ENCODE measurements at regions not wholly inside any gene's neighbourhood (a gene's known extent, or its start where the extent isn't known, plus 50 kb on each side); places are given as distances from the start of the nearest gene placed in this dataset.
"Not testable (repeated sequence)": the region's sequence is repeated elsewhere in the genome, so short reads cannot be mapped to it uniquely, and the experiment has no call there.

DNA sequence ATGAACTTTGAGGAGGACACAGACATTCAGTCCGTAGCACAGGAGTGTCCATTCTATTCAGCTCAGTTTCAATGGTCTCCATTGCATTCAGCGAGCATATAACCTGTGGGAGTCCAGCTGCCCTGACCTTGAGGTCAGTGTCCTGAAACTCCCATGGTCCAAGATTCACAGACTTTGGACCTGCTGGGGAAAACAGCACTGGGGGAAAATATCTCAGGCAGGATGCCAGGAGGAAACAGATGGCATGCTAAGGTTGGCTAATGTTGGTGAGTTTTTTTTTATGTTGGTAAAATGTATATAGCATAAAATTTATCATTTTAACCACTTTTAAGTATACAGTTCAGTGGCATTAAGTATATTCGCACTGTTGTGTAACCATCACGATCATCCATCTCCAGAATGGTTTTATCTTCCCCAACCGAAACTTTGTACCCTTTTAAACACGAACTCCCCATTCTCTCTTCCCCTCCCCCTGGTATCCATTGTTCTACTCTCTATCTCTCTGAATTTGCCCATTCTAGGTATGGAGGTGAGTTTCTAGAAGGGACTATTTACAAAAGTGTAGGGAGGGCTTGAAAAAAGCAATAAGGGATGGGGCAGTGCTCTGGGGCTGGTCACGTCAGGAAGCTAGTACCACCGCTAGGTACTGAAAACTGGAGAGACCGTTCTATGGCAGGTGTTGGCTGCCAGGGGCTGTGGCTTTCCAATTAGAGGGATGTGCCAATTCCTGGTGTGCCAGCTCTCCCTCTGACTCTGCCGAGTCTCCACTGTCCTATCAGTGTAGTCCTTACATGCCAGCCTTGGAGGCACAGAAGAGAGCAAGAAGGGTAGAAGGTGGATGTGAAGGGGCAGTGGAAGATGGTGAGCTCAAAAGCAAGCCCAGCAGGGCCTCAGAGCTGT, 85.3 kb downstream of the FOXD2 start:
- DNase-seq (ENCODE audit: low spot score): no peak

DNA sequence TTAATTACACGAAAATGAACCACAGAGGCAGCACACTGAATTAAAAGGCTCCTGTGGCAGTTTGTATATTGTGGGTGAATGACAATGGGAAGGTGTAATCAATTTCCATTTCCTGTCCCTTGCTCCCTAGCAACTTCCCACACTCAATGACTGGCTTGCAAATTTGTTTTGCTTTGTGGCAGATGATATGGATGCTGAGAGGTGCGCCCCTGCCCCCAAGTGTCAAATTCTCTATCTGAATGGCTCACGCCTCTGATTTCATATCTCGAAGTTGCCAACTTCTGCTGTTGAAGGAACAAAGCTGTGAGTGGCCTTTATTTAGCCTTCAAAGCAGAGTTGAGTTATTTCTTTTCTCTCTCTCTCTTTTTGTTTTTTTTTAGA, 86.0 kb downstream of the FOXD2 start:
- no peak for DNase-seq (ENCODE audit: low spot score)

DNA sequence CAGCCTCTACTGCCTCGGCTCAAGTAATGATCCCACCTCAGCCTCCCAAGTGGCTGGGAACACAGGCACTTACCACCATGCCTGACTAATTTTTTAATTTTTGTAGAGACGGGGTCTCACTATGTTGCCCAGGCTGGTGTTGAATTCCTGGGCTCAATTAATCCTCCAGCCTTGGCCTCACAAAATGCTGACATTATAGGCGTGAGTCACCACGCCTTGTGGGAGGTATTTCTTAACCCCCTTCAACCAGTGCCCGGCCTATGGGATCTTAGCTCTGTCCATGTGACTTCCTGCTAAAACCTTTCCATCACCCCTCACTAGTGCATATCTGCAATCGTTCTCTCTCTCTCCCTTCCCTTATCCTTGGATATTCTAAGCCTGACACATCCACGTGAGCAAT, 86.4 kb downstream of the FOXD2 start:
- DNase-seq (ENCODE audit: low spot score): no peak

DNA sequence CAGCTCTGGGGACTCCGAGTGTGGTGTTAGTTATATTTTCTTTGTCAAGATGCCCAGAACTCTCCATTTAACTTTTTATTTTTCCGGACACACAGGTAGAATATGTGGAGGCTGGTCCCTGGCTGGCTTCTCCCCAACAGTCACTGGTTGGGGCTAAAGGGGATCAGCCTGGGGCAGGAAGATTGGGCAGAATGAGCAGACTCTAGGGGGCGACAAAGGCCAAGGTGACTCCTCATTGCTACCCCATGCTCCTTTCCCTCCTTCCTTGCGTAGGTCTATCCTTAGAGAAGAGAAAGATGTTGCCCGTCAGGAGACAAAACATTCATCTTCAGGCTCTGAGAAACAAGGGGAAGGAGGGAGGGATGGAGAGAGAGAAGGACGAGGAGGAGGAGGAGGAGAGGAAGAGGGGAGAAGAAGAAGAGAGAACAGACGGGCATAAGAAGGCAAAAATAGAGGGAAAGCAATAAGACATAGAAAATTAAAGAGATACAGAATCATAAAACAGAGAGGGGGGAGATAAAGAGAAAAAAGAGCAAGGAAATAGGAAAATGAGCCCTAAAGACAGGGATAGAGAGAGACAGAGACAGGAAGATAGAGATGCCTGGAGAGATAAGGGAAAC, 89.9 kb downstream of the FOXD2 start:
- no peak for DNase-seq (ENCODE audit: low spot score)

DNA sequence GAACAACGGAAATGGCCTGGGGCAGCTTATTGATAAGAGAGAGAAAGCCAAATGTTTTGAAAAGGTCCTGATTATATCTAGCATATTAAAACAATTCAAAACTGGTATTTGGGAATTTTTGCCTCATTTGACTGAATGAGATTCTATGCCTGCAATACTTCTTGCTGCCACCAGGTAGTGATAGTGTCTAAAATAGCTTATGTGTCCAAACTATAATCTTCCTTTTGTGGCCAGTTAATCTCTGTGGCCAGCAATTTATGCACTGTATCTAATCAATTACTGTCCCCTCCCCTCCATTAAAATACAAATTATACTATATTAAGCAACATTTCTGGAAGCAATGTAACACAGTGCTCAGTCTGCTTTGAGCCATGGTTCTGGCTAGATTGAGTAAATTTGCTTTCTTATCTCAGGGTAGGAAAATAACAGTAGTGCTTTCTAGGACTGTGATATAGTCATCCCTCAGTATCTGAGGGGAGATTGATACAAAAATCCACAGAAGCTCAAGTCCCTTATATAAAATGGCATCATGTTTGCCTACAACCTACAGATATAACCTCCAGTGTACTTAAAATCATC, 91.8 kb downstream of the FOXD2 start:
- DNase-seq (ENCODE audit: low spot score): no peak

DNA sequence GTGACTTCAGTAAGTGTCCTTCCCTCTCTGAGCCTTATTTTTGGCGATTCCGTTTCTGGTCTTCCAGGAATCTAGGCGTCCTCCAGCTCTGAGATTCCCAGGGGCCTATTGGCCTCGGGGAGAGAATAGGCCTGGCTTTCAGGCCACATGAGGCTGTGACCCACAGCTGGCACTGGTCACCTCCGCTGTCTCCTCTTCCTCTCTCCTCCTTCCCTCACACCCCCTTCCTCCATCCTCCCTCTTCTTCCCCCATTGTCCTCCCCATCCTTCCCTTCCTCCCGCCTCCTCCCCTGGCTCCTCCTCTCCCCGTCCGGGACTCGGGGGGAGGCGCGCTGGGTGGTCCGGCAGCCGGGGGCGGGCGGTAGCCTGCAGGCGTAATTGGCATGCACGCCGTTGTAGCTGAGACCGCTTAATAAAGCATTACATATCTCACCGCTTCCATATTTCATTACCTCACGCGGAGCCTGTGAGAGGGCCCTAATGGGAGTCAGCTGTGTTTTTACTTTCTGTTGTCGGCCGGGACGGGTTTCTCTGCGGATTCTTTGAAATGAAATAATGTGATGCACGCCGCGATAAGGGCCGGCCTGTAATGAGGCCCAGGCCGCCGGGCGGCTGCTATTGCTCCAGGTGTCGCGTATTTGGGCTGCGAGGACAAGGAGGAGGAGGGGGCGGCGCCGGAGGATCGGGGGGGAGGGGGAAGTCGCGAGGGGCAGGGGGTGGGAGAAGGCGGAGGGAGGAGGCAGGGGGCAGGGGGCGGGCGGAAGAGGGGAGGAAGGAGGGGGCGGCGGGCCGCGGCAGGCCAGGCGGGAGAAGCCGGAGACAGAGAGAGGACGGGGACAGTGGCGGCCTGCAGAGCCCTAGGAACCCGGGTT, 95.3 kb downstream of the FOXD2 start:
- DNase-seq (ENCODE audit: low spot score): no peak

DNA sequence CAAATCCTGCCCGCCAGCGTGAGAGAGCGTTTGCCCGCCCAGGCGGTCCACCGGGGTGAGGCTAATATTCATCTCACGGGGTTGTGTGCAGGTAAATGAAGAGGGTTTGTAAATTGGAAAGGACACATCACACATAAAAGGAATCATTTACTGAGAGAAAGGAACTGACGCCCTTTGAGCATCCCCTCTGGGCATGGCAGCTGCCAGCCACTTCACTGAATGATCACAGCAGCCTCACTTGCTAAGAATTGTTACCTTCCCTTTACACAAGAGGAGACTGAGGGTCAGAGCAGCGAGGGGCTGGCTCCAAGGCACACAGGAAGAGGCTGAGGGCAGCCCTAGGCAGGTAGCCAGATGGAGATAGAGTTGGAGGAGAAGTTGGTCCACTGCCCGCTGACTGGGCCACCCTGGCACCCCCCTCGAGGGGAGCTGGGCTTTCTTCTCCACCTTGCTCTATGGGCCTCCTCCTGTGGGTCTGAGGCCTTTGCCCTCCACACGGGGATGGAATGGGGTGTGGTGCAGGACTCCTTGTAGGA, 96.0 kb downstream of the FOXD2 start:
- no peak for DNase-seq (ENCODE audit: low spot score)

DNA sequence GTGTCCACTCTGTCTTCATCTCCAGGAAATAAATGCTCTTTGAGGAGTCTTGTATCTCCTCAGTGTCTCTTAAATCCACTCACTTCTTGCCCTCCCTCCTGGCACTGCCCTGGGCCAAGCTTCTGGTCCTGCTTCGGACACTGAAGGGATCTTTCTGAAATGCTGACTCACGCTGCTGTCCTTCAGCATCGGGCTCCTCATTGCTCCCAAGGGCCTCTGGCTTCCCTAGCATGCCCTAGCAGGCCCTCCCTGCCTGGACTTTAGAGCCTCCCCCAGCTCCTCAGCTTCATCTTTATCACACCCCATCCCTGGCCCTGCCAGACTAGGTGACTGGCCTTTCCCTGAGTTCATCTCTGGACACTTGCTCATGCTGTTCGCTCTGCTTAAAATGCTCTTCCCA, 96.6 kb downstream of the FOXD2 start:
- no peak for DNase-seq (ENCODE audit: low spot score)

DNA sequence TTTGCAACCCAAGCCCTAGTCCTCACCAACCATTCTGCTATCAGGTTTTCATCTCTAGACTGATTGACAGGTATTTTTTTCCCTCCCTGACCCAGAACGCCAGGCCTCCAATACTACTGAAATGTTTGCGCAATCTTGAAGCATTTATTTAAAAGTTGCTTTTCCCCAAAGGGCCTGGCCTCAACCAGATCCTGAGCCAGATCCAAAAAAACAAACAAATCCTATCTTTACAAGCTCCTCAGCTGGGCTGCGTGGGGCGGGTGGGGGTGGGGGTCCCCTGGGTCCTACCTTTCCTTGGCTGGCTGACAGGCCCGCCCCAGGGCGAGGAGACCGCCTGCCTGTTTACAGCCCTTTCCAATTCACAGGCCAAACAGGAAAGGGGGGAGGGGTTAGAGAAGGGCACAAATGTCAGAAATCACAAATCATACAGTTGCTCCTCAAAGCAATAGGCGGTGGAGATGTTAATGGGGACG, 98.8 kb downstream of the FOXD2 start:
- no peak for DNase-seq (ENCODE audit: low spot score)

DNA sequence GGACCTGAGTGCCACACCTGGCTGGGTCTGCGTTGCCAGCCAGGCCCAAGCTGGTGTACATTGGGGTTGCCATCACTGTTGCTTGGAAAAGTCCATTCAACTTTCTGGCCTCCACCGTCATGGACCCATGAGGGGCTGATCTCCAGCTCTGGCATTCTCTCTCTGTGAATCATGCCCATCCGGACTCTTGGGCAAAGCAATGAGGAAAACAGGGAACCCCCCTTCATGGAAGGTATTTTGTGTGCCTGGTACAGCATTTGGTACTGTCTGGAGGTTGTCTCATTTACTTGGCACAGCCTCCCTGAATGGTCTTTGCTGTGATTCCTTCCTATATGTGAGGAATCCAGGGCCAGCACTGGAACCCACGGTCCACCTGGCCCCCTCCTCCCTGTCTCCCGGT, 99.4 kb downstream of the FOXD2 start:
- DNase-seq (ENCODE audit: low spot score): no peak

DNA sequence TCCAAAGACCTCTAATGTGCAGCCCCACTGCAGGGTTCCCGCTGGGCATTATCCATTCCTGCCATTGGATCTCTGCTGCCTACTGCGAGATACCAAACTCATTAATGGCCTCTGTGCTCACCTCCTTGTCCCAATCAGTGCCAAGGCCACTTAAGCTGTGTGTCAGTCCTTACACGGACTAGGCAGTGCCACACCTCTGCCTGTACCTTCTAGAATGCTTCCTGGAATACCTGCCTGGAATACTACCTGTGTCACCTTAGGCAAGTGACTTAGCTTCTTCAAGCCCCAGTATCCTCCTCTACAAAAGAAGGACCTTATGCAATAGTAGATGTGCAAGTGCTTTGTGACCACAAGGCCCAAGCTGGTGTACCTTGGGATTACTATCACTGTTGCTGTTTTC, 100.1 kb downstream of the FOXD2 start:
- no peak for DNase-seq (ENCODE audit: low spot score)

DNA sequence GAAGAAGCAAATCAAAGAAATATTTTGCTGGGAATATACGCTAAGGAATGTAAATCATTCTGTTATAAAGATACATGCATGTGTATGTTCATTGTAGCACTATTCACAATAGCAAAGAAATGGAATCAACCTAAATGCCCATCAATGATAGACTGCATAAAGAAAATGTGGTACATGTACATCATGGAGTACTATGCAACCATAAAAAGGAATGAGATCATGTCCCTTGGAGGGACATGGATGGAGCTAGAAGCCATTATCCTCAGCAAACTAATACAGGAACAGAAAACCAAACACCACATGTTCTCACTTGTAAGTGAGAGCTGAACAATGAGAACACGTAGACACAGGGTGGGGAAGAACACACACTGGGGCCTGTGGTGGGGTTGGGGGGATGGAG, 100.7 kb downstream of the FOXD2 start:
- not testable (repeated sequence) for DNase-seq (ENCODE audit: low spot score)

DNA sequence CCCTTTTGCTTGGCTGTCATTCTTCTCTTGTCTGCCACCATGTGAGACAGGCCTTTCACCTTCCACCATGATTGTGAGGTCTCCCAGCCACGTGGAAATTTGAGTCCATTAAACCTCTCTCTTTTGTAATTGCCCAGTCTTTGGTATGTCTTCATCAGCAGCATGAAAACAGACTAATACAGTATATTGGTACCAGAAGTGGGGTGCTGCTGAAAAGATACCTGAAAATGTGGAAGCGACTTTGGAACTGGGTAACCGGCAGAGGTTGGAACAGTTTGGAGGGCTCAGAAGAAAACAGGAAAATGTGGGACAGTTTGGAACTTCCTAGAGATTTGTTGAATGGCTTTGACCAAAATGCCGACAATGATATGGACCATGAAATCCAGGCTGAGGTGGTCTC, 103.9 kb downstream of the FOXD2 start:
- not testable (repeated sequence) for DNase-seq (ENCODE audit: low spot score)

DNA sequence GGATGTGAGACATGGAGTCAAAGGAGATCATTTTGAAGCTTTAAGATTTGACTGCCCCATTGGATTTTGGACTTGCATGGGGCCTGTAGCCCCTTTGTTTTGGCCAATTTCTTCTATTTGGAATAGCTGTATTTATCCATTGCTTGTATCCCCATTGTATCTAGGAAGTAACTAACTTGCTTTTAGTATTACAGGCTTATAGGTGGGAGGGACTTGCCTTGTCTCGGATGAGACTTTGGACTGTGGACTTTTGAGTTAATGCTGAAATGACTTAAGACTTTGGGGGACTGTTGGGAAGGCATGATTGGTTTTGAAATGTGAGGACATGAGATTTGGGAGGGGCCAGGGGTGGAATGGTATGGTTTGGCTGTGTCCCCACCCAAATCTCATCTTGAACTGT, 105.2 kb downstream of the FOXD2 start:
- DNase-seq (ENCODE audit: low spot score): not testable (repeated sequence)

DNA sequence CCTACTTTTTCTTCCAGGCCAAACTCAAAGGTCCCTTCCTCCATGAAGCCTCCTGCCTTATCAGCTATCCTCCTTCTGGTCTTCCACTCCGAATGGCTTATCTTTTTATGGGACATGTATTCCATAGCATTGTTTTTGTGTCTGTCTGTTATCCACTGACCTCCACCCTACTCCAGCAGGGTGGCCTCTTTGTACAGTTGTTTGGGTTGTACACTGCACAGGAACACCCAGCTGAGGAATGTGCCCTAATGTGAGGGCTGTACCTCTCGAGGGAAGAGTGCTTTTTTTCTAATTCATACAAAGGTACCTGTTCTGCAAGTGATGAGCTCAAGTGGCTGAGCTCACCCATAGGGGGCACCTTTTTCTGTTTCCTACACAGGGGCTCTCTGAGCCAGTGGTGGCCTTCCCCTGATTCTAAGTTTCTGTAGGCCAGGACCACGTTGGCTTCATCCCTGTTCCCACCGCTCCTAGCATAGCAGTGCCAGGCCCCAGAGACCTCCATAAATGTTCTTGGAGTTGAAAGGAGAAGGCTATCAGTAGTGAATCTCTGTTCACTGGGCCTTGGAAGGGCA, 108.2 kb downstream of the FOXD2 start:
- no peak for DNase-seq (ENCODE audit: low spot score)

DNA sequence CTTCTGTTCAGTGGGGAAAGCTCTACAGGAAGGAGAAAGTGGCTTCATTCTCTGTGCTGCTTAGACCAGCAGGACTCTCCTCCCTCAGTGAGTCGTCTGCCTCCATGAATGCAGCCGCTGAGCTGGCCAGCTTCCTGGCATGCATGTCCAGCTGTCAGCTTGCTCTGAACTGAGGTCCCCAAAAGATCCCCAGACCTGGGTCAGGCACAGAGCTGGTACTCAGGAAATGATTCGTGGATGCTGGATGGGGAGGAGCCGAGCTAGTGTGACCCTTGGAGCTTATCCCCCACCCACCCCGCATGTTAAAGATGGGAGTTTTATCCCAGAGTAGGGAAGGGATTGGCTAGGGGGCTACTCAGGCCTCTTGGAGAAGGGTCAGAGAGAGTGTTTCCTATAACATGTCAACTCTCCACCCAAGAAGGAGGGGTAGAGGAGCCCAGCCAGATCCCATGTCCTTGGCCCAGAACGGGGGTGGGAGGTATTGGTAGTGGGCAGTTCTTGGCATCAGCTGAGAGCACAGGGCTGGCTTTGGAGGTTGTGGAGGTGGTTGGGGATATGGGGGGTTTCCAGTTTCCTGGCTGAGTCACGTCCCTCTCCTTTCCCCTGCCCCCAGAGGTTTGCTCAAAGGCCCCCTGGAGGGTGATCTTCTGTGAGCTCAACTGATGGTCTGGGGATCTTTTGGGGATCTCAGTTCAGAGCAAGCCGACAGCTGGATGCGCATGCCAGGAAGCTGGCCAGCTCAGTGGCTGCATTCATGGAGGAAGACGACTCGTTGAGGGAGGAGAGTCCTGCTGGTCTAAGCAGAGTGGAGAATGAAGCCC, 110.1 kb downstream of the FOXD2 start:
- no peak for DNase-seq (ENCODE audit: low spot score)

DNA sequence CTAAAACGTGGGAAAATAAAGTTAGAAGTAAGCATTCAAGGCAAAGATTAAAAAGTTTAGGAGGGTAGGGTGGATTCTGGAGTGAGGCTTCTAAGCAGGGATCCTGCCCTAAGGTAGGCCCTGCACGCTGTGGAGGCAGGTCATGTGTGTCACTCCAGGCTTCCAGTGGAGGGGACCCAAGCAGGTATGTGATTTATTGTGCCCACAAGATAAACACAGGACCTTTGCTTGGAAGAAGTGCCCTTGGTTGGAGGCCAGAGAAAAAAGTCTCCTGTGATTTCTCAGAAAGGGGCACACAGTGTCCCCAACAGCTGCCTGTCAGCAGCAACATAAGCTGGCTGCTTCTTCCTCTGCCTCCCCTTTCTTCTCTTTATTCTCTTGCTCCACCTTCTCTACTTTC, 110.8 kb downstream of the FOXD2 start:
- DNase-seq (ENCODE audit: low spot score): no peak

DNA sequence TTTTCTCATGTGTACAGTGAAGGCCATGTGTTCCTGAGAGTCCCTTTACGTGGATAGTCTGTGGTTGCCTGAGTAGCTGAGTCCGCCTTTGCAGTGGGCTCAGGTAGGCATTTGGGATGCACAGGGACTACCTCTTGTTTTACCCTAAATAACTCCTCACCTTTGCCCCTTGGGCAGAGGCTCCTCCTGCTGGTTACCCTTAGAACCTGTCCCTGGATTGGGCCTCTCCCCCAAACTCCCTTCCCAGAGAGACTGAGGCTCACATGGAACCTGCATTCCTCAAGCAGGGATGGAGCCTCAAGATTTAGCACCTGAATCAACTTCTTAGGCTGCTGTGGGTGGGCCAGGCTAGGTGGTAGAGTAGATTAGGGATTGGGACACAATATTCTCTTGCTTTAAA, 111.7 kb downstream of the FOXD2 start:
- DNase-seq (ENCODE audit: low spot score): no peak

DNA sequence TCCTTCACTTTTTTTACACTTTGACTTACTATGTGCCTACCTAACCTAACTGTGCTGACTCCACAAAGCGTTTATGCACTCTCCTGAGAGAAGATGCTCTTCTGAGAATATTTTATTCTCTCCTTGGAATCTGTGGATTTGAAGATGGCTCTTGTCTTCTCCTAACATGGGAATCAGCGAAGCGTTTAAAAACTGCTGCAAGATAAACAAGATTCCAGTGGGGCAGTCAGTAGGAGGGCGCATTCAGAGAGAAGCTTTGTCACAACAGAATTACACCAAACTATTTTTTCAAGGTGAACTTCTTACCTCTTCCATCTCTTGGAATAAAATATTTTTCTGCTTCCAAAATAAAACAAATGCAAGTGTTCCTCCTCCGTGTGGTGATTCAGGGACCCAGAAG, 113.1 kb downstream of the FOXD2 start:
- DNase-seq (ENCODE audit: low spot score): no peak

DNA sequence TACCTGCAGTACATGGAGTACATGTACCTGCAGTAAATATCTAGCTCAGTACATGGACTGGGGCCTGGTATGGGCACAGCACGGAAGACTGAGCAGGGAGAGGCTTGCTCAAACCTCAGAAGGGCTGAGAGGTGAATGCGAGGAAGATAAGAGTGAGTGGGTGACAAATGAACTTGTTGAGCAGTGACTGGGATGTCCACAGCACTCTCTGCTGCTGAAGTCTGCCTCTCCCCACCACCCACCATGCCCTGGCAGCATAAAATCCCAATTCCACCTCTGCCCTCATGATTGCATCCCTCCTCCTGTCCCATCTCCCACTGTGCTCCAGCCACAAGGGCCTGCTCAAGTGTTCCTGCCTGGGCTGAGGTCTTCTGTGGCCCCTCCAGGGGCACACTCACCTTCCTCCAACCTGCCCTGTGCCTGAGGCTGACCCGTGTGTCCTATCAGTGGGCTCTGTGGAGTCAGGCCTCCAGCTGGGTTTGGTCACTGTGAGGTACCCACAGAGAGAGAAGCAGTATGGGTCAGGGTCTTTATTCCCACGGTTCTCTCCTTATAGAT, 114.2 kb downstream of the FOXD2 start:
- no peak for DNase-seq (ENCODE audit: low spot score)

Measured in D341Med (cell line).